ENCODE measurements at regions not wholly inside any gene's neighbourhood (a gene's known extent, or its start where the extent isn't known, plus 50 kb on each side); places are given as distances from the start of the nearest gene placed in this dataset.

DNA sequence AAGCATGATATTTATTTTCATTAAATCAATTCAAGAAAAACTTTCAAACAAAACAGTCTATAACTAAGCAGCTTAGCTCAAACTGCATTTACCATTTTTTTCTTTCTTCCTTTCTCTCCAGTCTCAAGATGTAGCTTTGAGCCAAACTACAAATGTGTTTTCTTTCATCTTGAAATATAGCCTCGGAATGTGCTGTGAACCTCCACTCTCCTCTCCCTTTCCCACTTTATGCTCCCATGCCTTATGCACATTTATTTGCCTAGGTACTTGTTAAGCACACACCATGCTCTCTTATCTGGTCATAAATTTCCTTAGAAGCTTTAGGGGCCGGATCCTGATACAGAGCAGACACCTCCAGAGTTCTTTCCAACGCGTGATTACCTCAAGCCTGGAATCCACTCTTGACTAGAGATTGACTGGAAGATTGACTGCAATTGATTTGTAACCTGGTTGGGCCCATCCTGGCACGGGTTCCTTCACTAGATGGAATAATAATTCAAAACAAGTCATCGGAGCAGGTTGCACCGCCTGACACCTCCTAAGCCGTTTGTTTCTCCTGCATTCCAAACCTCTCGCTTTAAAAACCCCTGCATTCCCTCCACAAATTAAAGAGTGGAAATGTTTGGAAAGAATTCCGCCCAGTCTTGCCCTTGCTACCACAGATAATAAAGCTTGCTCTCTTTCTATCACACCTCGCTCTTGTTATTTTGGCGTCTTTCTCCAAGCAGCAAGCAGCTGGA lies 344.7 kb downstream of the CHL1 start:
- TF ChIP-seq, protein P1, sequence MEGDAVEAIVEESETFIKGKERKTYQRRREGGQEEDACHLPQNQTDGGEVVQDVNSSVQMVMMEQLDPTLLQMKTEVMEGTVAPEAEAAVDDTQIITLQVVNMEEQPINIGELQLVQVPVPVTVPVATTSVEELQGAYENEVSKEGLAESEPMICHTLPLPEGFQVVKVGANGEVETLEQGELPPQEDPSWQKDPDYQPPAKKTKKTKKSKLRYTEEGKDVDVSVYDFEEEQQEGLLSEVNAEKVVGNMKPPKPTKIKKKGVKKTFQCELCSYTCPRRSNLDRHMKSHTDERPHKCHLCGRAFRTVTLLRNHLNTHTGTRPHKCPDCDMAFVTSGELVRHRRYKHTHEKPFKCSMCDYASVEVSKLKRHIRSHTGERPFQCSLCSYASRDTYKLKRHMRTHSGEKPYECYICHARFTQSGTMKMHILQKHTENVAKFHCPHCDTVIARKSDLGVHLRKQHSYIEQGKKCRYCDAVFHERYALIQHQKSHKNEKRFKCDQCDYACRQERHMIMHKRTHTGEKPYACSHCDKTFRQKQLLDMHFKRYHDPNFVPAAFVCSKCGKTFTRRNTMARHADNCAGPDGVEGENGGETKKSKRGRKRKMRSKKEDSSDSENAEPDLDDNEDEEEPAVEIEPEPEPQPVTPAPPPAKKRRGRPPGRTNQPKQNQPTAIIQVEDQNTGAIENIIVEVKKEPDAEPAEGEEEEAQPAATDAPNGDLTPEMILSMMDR (IDR thresholded peaks at IDR 0.05; ENCODE audit: low read depth, low read length), result no peak
- TF ChIP-seq POLR2A (IDR thresholded peaks at IDR 0.05; ENCODE audit: extremely low read depth, insufficient read length) (no peak), MAX (IDR thresholded peaks at IDR 0.05; ENCODE audit: low read depth, low read length) (no peak), MYC (IDR thresholded peaks at IDR 0.05; ENCODE audit: low read depth, low read length) (no peak)
